HEK293 (cell line): ENCODE measurements at regions not wholly inside any gene's neighbourhood (a gene's known extent, or its start where the extent isn't known, plus 50 kb on each side); places are given as distances from the start of the nearest gene placed in this dataset.

Experiments used
- GFI1B ChIP-seq: fragments of 450-650 bp; formaldehyde crosslinking; IDR thresholded peaks from 2 replicates; pipeline ENCODE4 v1.5.1; 2016; ENCODE audit warnings: missing biosample characterization, missing genetic modification characterization
- YY1 ChIP-seq: fragments of 450-650 bp; formaldehyde crosslinking; IDR thresholded peaks from 2 replicates; pipeline ENCODE4 v1.5.1; 2018; ENCODE audit warnings: missing biosample characterization, missing genetic modification characterization
- ZBTB20 ChIP-seq: fragments of 450-650 bp; formaldehyde crosslinking; IDR thresholded peaks from 2 replicates; pipeline ENCODE4 v1.5.1; 2016; ENCODE audit warnings: missing biosample characterization, missing genetic modification characterization
- ZFHX2 ChIP-seq: fragments of 450-650 bp; formaldehyde crosslinking; conservative IDR thresholded peaks from 2 replicates; pipeline ENCODE4 v1.5.1; 2016; ENCODE audit warnings: missing biosample characterization, missing genetic modification characterization
- ZNF24 ChIP-seq: fragments of 450-650 bp; formaldehyde crosslinking; IDR thresholded peaks from 2 replicates; pipeline ENCODE4 v1.5.1; 2016; ENCODE audit warnings: missing biosample characterization, missing genetic modification characterization
- ZNF404 ChIP-seq: fragments of 450-650 bp; formaldehyde crosslinking; IDR thresholded peaks from 2 replicates; pipeline ENCODE4 v1.5.1; 2017; ENCODE audit warnings: missing biosample characterization, missing genetic modification characterization
- TF ChIP-seq, protein P1 (sequence below): fragments of 450-650 bp; formaldehyde crosslinking; IDR thresholded peaks from 2 replicates; pipeline ENCODE4 v1.5.1; 2016; ENCODE audit warnings: missing biosample characterization, missing genetic modification characterization
- TF ChIP-seq, protein P2 (sequence below): sonication (generic); formaldehyde crosslinking; IDR thresholded peaks from 2 replicates; pipeline ENCODE4 v1.8.1; 2022; ENCODE audit warnings: mild to moderate bottlenecking, moderate library complexity, missing genetic modification reagents

GRCh38 chr2:85954192-85954589, 65.4 kb upstream of the ST3GAL5 start:
- TF ChIP-seq, protein P1, sequence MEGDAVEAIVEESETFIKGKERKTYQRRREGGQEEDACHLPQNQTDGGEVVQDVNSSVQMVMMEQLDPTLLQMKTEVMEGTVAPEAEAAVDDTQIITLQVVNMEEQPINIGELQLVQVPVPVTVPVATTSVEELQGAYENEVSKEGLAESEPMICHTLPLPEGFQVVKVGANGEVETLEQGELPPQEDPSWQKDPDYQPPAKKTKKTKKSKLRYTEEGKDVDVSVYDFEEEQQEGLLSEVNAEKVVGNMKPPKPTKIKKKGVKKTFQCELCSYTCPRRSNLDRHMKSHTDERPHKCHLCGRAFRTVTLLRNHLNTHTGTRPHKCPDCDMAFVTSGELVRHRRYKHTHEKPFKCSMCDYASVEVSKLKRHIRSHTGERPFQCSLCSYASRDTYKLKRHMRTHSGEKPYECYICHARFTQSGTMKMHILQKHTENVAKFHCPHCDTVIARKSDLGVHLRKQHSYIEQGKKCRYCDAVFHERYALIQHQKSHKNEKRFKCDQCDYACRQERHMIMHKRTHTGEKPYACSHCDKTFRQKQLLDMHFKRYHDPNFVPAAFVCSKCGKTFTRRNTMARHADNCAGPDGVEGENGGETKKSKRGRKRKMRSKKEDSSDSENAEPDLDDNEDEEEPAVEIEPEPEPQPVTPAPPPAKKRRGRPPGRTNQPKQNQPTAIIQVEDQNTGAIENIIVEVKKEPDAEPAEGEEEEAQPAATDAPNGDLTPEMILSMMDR (tag by site-specific recombination), result no peak
- TF ChIP-seq ZNF24 (tag by site-specific recombination), result no peak
- TF ChIP-seq ZNF404 (tag by site-specific recombination), result no peak
- TF ChIP-seq YY1 (tag by site-specific recombination), result no peak
- no peak for TF ChIP-seq GFI1B (tag by site-specific recombination)
- TF ChIP-seq, protein P2, sequence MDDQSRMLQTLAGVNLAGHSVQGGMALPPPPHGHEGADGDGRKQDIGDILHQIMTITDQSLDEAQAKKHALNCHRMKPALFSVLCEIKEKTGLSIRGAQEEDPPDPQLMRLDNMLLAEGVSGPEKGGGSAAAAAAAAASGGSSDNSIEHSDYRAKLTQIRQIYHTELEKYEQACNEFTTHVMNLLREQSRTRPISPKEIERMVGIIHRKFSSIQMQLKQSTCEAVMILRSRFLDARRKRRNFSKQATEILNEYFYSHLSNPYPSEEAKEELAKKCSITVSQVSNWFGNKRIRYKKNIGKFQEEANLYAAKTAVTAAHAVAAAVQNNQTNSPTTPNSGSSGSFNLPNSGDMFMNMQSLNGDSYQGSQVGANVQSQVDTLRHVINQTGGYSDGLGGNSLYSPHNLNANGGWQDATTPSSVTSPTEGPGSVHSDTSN (CRISPR knock-in tag), result no peak
- TF ChIP-seq ZBTB20 (tag by site-specific recombination), result no peak
- TF ChIP-seq ZFHX2 (tag by site-specific recombination), result no peak
